K562 (cell line): ENCODE measurements at regions not wholly inside any gene's neighbourhood (a gene's known extent, or its start where the extent isn't known, plus 50 kb on each side); places are given as distances from the start of the nearest gene placed in this dataset.

Experiments used
- CBFA2T3 ChIP-seq: fragments of 450-650 bp; IDR thresholded peaks from 2 replicates; pipeline ENCODE4 v1.6.1; 2017
- JUNB ChIP-seq: fragments of 450-650 bp; formaldehyde crosslinking; conservative IDR thresholded peaks from 2 replicates; pipeline ENCODE4 v1.4.0; 2020; ENCODE audit warnings: mild to moderate bottlenecking
- MAZ ChIP-seq, 2 experiments: fragments of 450-650 bp in 1 of 2; sonication (generic) in 1 of 2; formaldehyde crosslinking; IDR thresholded peaks in 1 of 2; conservative IDR thresholded peaks in 1 of 2; 2 replicates each; pipeline versions ENCODE4 v1.4.0 to v1.5.0; 2020; ENCODE audit warnings: mild to moderate bottlenecking in 1 of 2, missing genetic modification reagents in 1 of 2
- RBM17 ChIP-seq: fragments of 200-400 bp; formaldehyde crosslinking; IDR thresholded peaks from 2 replicates; pipeline ENCODE4 v1.6.1; 2017; ENCODE audit warnings: low read depth, mild to moderate bottlenecking, low read length, borderline replicate concordance
- TBP ChIP-seq: optimal IDR thresholded peaks from 2 replicates; pipeline ENCODE3; 2011; ENCODE audit warnings: low read depth, low read length, improper control_type of control experiment
- ZNF384 ChIP-seq: IDR thresholded peaks from 2 replicates; pipeline ENCODE4 v1.6.1; 2012; ENCODE audit warnings: low read depth, low read length, improper control_type of control experiment

GRCh38 chr13:104875038-104875754 is 1660.3 kb downstream of the EFNB2 start:
- TF ChIP-seq CBFA2T3 (no peak), JUNB (CRISPR knock-in tag) (no peak), ZNF384 (no peak), TBP (no peak), RBM17 (no peak), MAZ (CRISPR knock-in tag; conservative IDR thresholded peaks at IDR 0.05 in 1 of 2, IDR thresholded peaks at IDR 0.05 in 1 of 2) (no peak)
